CD4-positive, alpha-beta T cell (primary cell): ENCODE measurements at regions not wholly inside any gene's neighbourhood (a gene's known extent, or its start where the extent isn't known, plus 50 kb on each side); places are given as distances from the start of the nearest gene placed in this dataset.

ENCODE experiments used
- ATAC-seq: fragments of 200-7000 bp; cut with Tn5 transposase; one replicate; pipeline ENCODE4 v1.10.0; 2022; ENCODE audit warnings: mild to moderate bottlenecking; ENCODE audit not compliant: poor library complexity
- CTCF ChIA-PET: fragments of 350-600 bp; sonication (Branson Sonifier 250); formaldehyde crosslinking; loops from one replicate; lab custom pipeline; 2021; ENCODE audit warnings: antibody characterized with exemption, inconsistent platforms; lab: Charles Lee
- POLR2A ChIA-PET: fragments of 350-600 bp; sonication (Branson Sonifier 250); formaldehyde crosslinking; loops from one replicate; lab custom pipeline; 2021; ENCODE audit warnings: antibody characterized with exemption, inconsistent platforms; lab: Charles Lee
- DNase-seq, 14 experiments: peaks; one replicate each; pipeline ENCODE4 v3.0.0-alpha.2; 2013 to 2020; ENCODE audit warnings: mixed read lengths in 2 of 14
- H3K27ac ChIP-seq, 2 donors: one replicate each; pipeline versions ENCODE4 v1.5.1 to v1.7.0; 2013; ENCODE audit warnings: low read length in 2 of 2, low read depth in 1 of 2, mild to moderate bottlenecking in 1 of 2
- H3K27me3 ChIP-seq, 2 experiments: 1 replicate in 1 of 2; 2 replicates in 1 of 2; pipeline versions ENCODE4 v1.6.1 to v1.7.0; 2013; ENCODE audit warnings: low read length in 2 of 2, control low read depth in 1 of 2, mild to moderate bottlenecking in 1 of 2, moderate library complexity in 1 of 2; ENCODE audit not compliant: insufficient read depth in 2 of 2, control insufficient read depth in 1 of 2
- H3K36me3 ChIP-seq: one replicate; pipeline ENCODE4 v1.6.1; 2013; ENCODE audit warnings: low read length, control low read depth; ENCODE audit not compliant: insufficient read depth
- H3K4me1 ChIP-seq: one replicate; pipeline ENCODE4 v1.6.1; 2013; ENCODE audit warnings: low read length, control low read depth; ENCODE audit not compliant: insufficient read depth
- H3K4me3 ChIP-seq: one replicate; pipeline ENCODE4 v1.5.1; 2013; ENCODE audit warnings: mild to moderate bottlenecking, low read length, moderate library complexity
- H3K9me3 ChIP-seq, 2 experiments: 1 replicate in 1 of 2; 2 replicates in 1 of 2; pipeline versions ENCODE4 v1.6.1 to v1.7.0; 2013; ENCODE audit warnings: low read length in 2 of 2, mild to moderate bottlenecking in 2 of 2, control low read depth in 1 of 2, moderate library complexity in 1 of 2; ENCODE audit not compliant: control insufficient read depth in 1 of 2, insufficient read depth in 1 of 2
- H3K27ac Mint-ChIP-seq: one replicate; pipeline ENCODE4 v1.8.0; 2020; ENCODE audit warnings: mixed read lengths
- H3K27me3 Mint-ChIP-seq: one replicate; pipeline ENCODE4 v1.8.0; 2021; ENCODE audit warnings: mixed read lengths
- H3K36me3 Mint-ChIP-seq: one replicate; pipeline ENCODE4 v1.8.0; 2021; ENCODE audit warnings: low read depth, mixed read lengths
- H3K4me1 Mint-ChIP-seq: one replicate; pipeline ENCODE4 v1.8.0; 2021; ENCODE audit warnings: low read depth, mixed read lengths
- H3K4me3 Mint-ChIP-seq: one replicate; pipeline ENCODE4 v1.8.0; 2020; ENCODE audit warnings: mild to moderate bottlenecking, mixed read lengths
- H3K9me3 Mint-ChIP-seq: one replicate; pipeline ENCODE4 v1.8.0; 2020; ENCODE audit warnings: mixed read lengths
- intact Hi-C, 2 experiments: fragments of 100-400 bp; cut with DNase I in 1 of 2; cut with micrococcal nuclease in 1 of 2; formaldehyde crosslinking; loops; one replicate each; pipeline versions ENCODE4 v1.15.1 to v1.9.0; 2023 to 2025; cut with DNase I, micrococcal nuclease
- TF ChIP-seq, protein P1 (sequence below): fragments of 200-600 bp; IDR thresholded peaks from one replicate; pipeline ENCODE4 v1.8.0; 2022; ENCODE audit warnings: antibody characterized with exemption, mild to moderate bottlenecking

DNA sequence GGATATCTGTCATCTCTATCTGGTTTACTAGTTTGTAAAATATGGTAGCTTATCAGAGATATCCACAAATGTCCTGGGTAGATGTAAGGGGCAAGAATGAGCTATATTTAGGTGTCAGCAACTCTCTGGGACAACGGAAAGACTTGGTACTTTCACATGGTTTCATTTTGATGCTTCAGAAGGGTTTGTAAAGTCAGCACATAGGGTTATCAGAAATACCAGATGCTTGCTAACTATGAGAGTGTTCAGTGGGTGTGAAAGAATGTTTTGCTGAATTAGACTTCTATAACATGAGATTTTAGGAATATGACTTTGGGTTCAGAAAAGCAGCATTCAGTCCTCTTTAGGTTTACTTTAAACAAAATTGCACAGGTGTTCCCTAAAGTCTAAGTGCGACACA lies 466.5 kb upstream of the PDZRN3 start:
- Histone ChIP-seq H3K4me1 (no peaks in the 10 kb centered on the region), H3K27ac (no peak overlapping the region), H3K27me3 (no peaks in the 10 kb centered on the region), H3K9me3 (no peaks in the 10 kb centered on the region), H3K36me3 (no peaks in the 10 kb centered on the region), H3K4me3 (no peak overlapping the region)
- Mint-ChIP-seq H3K4me1 (no peaks in the 10 kb centered on the region), H3K9me3 (peaks cover 13% of the 10 kb centered on the region), H3K4me3 (no peak overlapping the region), H3K27me3 (no peaks in the 10 kb centered on the region), H3K36me3 (no peaks in the 10 kb centered on the region), H3K27ac (no peak overlapping the region)
- ATAC-seq (no peak), DNase-seq (no peak)
- ChIA-PET POLR2A (no interaction called here), CTCF (no interaction called here)
- TF ChIP-seq, protein P1, sequence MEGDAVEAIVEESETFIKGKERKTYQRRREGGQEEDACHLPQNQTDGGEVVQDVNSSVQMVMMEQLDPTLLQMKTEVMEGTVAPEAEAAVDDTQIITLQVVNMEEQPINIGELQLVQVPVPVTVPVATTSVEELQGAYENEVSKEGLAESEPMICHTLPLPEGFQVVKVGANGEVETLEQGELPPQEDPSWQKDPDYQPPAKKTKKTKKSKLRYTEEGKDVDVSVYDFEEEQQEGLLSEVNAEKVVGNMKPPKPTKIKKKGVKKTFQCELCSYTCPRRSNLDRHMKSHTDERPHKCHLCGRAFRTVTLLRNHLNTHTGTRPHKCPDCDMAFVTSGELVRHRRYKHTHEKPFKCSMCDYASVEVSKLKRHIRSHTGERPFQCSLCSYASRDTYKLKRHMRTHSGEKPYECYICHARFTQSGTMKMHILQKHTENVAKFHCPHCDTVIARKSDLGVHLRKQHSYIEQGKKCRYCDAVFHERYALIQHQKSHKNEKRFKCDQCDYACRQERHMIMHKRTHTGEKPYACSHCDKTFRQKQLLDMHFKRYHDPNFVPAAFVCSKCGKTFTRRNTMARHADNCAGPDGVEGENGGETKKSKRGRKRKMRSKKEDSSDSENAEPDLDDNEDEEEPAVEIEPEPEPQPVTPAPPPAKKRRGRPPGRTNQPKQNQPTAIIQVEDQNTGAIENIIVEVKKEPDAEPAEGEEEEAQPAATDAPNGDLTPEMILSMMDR = no peak
- intact Hi-C loops = no loop called here

DNA sequence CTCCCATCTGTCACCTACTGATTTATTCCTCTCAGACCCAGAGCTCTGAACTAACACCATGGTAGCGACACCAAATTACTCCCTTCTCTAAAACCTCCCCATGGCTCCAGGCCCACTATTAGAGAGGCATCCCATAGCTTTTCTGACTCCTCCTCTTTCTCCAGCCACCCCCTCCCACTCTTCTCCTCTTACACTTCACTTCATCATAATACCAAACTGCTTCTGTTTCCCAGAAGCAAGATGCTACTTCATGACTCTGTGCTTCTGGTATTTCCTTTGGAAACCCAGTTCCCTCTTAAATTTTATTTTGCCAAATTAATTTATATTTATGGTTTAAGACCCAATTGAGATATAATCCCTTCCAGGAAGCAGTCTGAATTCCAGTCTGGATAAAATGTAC lies 465.1 kb upstream of the PDZRN3 start:
- intact Hi-C loops = no loop called here
- no peak for DNase-seq
- H3K27me3 Mint-ChIP-seq = no peaks in the 10 kb centered on the region
- ATAC-seq = no peak
- ChIA-PET CTCF (no interaction called here), POLR2A (no interaction called here)
- Histone ChIP-seq H3K27ac (no peak overlapping the region), H3K4me3 (no peak overlapping the region), H3K4me1 (no peaks in the 10 kb centered on the region), H3K36me3 (no peaks in the 10 kb centered on the region), H3K9me3 (peaks cover 0 to 4% of the 10 kb centered on the region in 2 experiments), H3K27me3 (no peaks in the 10 kb centered on the region)
- H3K27ac Mint-ChIP-seq = no peak overlapping the region
- H3K36me3 Mint-ChIP-seq = no peaks in the 10 kb centered on the region
- H3K4me3 Mint-ChIP-seq = no peak overlapping the region
- TF ChIP-seq, protein P1 = no peak
- H3K9me3 Mint-ChIP-seq = peaks cover 9% of the 10 kb centered on the region
- no peaks in the 10 kb centered on the region for H3K4me1 Mint-ChIP-seq

DNA sequence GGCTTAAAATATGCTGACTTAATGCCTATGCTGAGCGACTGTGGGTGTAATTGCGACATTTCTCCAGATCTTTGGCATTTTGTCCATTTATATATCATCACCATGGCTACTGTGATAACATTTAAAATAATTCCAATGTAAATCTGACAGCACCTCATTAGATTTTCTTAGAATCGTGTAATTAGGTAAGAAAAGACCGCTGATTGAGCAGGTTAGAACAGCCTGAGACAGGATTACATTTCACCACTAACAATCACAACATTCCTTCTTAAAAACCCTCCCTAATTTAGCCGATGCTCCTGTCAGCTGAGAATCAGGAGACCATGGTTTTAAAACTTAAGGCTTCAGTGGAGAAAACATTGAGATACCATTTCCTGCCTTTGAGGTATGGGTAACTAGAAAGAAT lies 455.3 kb upstream of the PDZRN3 start:
- Histone ChIP-seq H3K27ac (no peak overlapping the region), H3K4me1 (no peaks in the 10 kb centered on the region), H3K36me3 (no peaks in the 10 kb centered on the region), H3K4me3 (no peak overlapping the region), H3K9me3 (peaks cover 0 to 2% of the 10 kb centered on the region in 2 experiments), H3K27me3 (no peaks in the 10 kb centered on the region)
- POLR2A ChIA-PET = no interaction called here
- intact Hi-C loops = no loop called here
- no peak for DNase-seq
- CTCF ChIA-PET = no interaction called here
- H3K27me3 Mint-ChIP-seq = no peaks in the 10 kb centered on the region
- no peaks in the 10 kb centered on the region for H3K9me3 Mint-ChIP-seq
- no peak for ATAC-seq
- no peaks in the 10 kb centered on the region for H3K36me3 Mint-ChIP-seq
- H3K4me1 Mint-ChIP-seq = no peaks in the 10 kb centered on the region
- TF ChIP-seq, protein P1 = no peak
- H3K4me3 Mint-ChIP-seq = no peak overlapping the region
- H3K27ac Mint-ChIP-seq = no peak overlapping the region
